Epithelial cell of proximal tubule (primary cell): ENCODE measurements at regions not wholly inside any gene's neighbourhood (a gene's known extent, or its start where the extent isn't known, plus 50 kb on each side); places are given as distances from the start of the nearest gene placed in this dataset.
"Not testable (repeated sequence)": the region's sequence is repeated elsewhere in the genome, so short reads cannot be mapped to it uniquely, and the experiment has no call there.

Experiments used
- DNase-seq: peaks from one replicate; pipeline ENCODE4 v3.0.0-alpha.2; 2011; ENCODE audit warnings: low read depth
- H3K4me3 ChIP-seq: 2 replicates; pipeline ENCODE4 v1.5.1; 2011; ENCODE audit warnings: low read depth, mild to moderate bottlenecking, low read length
- TF ChIP-seq, protein P1 (sequence below): conservative IDR thresholded peaks from 2 replicates; pipeline ENCODE4 v1.5.1; 2012; ENCODE audit warnings: low read depth, mild to moderate bottlenecking, low read length

- no peak overlapping the region for H3K4me3 ChIP-seq
- no peak for DNase-seq
- TF ChIP-seq, protein P1, sequence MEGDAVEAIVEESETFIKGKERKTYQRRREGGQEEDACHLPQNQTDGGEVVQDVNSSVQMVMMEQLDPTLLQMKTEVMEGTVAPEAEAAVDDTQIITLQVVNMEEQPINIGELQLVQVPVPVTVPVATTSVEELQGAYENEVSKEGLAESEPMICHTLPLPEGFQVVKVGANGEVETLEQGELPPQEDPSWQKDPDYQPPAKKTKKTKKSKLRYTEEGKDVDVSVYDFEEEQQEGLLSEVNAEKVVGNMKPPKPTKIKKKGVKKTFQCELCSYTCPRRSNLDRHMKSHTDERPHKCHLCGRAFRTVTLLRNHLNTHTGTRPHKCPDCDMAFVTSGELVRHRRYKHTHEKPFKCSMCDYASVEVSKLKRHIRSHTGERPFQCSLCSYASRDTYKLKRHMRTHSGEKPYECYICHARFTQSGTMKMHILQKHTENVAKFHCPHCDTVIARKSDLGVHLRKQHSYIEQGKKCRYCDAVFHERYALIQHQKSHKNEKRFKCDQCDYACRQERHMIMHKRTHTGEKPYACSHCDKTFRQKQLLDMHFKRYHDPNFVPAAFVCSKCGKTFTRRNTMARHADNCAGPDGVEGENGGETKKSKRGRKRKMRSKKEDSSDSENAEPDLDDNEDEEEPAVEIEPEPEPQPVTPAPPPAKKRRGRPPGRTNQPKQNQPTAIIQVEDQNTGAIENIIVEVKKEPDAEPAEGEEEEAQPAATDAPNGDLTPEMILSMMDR, result no peak
These were observed 61.8 kb upstream of the PTGFRN start for GRCh38 chr1:116847688-116848531.

DNA sequence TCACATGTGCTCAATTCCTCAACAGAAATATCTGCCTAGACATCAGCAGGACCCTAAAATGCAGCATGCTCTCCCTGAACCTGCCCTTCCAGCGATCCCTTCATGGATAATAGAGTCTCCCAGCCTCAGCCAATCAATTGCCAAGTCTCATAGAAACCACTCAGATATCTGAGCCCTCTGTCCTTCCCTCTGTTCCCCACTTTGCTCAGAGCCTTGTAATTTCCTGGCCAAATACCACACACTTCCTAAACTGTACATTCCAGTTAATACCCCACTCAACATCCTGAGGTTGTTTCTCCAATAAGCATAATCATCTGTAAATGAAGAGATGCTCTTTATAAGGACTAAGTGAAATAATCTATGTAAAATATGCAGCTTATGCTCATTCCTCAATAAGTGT is 59.3 kb upstream of the PTGFRN start:
- no peak overlapping the region for H3K4me3 ChIP-seq
- DNase-seq, result no peak
- TF ChIP-seq, protein P1, result no peak

- DNase-seq, H3K4me3 ChIP-seq: not testable (repeated sequence)
These were observed 58.5 kb upstream of the PTGFRN start for GRCh38 chr1:116851189-116851588.

DNA sequence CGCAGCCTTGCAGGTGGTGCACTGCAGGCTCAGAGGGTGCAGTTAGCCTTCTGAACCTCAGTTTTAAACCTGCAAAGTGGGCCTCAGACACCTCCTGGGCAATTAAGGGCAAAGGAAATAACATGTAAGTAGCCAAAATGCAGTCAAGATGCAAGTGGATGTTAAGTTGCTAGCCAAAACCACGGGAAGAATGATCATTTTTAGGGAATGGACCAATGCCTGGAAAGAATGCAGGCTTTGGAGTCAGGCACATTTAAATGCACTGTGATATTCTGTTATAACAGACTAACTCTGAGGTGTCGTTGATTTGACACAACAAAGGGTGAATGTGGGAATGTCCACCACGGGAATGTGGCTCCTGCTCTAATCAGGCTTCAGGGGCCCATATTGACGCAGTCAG is 57.9 kb upstream of the PTGFRN start:
- TF ChIP-seq, protein P1, result no peak
- no peak overlapping the region for H3K4me3 ChIP-seq
- DNase-seq, result no peak

- TF ChIP-seq, protein P1, result no peak
- no peak overlapping the region for H3K4me3 ChIP-seq
- no peak for DNase-seq
These were observed 57.3 kb upstream of the PTGFRN start for GRCh38 chr1:116852367-116852766.

DNA sequence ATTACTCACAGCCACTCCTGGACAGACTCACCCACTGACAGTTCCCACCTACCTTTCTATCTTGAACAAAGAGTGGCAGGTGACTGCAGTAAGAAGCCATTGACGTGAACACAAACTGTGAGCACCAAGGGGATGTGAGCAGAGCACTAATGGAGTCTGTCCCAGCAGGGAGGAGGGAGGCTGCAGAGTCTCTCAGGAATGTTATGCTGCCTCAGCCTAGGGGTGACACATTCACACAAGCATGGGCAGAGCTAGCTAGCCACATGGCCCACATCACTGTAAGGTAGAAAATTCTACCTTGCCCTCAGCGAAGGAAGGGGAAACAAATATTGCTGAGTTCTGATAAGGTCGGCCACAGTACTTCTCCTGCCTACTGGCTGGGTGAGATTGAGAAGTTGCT is 56.8 kb upstream of the PTGFRN start:
- H3K4me3 ChIP-seq, result no peak overlapping the region
- TF ChIP-seq, protein P1, result no peak
- DNase-seq, result no peak

GRCh38 chr1:116853680-116854402 is 55.9 kb upstream of the PTGFRN start:
- peak; percentile 87 for DNase-seq
- H3K4me3 ChIP-seq, result no peak overlapping the region
- TF ChIP-seq, protein P1, result no peak
